ENCODE measurements at regions not wholly inside any gene's neighbourhood (a gene's known extent, or its start where the extent isn't known, plus 50 kb on each side); places are given as distances from the start of the nearest gene placed in this dataset.
"Not testable (repeated sequence)": the region's sequence is repeated elsewhere in the genome, so short reads cannot be mapped to it uniquely, and the experiment has no call there.

DNA sequence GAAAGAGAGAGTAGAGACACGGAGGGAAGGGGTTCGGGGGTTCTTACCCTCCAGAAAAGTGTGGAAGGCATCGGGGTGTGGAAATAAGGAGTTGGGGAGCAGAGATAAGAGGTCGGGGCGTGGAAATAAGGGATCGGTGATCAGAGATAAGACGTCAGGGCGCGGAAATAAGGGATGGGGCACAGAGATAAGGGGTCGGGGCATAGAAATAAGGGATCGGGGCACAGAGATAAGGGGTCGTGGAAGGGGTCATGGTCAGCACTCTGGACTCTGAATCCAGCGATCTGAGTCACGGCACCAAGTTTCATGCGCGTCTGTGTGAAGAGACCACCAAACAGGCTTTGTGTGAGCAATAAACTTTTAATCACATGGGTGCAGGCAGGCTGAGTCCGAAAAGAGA lies 119.1 kb downstream of the PCDH10 start:
- no peak for DNase-seq (ENCODE audit: extremely low spot score in 2 of 2)
- Histone ChIP-seq H3K27me3 (no peaks in the 10 kb centered on the region), H3K27ac (no peak overlapping the region), H3K4me3 (no peak overlapping the region), H3K9me3 (no peaks in the 10 kb centered on the region), H3K36me3 (no peaks in the 10 kb centered on the region), H3K4me1 (no peaks in the 10 kb centered on the region)
- intact Hi-C loops (cut with DNase I): no loop called here
- TF ChIP-seq, protein P1, sequence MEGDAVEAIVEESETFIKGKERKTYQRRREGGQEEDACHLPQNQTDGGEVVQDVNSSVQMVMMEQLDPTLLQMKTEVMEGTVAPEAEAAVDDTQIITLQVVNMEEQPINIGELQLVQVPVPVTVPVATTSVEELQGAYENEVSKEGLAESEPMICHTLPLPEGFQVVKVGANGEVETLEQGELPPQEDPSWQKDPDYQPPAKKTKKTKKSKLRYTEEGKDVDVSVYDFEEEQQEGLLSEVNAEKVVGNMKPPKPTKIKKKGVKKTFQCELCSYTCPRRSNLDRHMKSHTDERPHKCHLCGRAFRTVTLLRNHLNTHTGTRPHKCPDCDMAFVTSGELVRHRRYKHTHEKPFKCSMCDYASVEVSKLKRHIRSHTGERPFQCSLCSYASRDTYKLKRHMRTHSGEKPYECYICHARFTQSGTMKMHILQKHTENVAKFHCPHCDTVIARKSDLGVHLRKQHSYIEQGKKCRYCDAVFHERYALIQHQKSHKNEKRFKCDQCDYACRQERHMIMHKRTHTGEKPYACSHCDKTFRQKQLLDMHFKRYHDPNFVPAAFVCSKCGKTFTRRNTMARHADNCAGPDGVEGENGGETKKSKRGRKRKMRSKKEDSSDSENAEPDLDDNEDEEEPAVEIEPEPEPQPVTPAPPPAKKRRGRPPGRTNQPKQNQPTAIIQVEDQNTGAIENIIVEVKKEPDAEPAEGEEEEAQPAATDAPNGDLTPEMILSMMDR (IDR thresholded peaks at IDR 0.05): no peak
- TF ChIP-seq POLR2AphosphoS5 (IDR thresholded peaks at IDR 0.05; ENCODE audit: insufficient read depth in 1 of 2, low read depth in 1 of 2) (no peak), POLR2A (IDR thresholded peaks at IDR 0.05) (no peak)

DNA sequence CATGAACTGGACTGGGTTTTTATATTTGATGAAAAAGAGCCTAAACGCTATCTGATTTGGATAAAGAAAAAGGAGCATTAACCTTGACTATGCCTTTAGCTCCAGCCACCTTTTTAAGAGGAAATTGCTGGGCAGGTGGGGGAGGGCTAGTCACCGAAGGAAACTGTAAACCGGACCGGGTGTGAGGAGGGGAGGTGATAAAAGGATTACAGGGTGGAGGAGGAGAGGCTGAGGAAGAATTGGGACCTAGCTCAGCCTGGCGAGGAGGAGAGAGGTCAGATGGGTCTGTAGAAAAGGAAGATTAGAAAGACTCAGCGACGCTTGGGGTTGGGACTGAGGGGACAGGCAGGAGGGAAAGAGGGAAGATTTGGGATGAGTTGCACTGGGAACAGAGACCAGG lies 118.4 kb downstream of the PCDH10 start:
- H3K4me1 ChIP-seq; H3K9me3 ChIP-seq; H3K36me3 ChIP-seq; H3K27ac ChIP-seq; H3K27me3 ChIP-seq; DNase-seq (ENCODE audit: extremely low spot score in 2 of 2); H3K4me3 ChIP-seq; intact Hi-C loops (cut with DNase I): not testable (repeated sequence)

DNA sequence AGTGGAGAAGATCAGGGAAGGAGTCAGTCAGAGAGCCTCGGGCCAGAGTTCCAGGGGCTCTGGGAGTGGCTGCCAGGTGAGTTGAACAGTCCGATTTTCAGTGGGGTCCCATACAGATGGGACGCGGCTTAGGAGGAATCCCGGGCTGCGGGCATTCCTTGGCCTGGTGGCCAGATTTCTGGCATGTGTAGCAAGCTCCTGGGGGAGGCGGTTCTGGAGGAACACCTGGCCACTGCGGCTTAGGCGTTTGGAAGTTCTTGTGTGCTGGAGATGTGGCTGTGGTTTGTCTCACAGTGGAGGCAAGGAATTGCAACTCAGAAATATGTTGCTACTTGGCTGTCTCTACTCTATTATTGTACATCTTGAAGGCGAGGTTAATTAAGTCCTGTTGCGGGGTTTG lies 117.9 kb downstream of the PCDH10 start:
- H3K4me1 ChIP-seq; H3K9me3 ChIP-seq; DNase-seq (ENCODE audit: extremely low spot score in 2 of 2); H3K27ac ChIP-seq; H3K36me3 ChIP-seq; intact Hi-C loops (cut with DNase I); H3K27me3 ChIP-seq; H3K4me3 ChIP-seq: not testable (repeated sequence)

DNA sequence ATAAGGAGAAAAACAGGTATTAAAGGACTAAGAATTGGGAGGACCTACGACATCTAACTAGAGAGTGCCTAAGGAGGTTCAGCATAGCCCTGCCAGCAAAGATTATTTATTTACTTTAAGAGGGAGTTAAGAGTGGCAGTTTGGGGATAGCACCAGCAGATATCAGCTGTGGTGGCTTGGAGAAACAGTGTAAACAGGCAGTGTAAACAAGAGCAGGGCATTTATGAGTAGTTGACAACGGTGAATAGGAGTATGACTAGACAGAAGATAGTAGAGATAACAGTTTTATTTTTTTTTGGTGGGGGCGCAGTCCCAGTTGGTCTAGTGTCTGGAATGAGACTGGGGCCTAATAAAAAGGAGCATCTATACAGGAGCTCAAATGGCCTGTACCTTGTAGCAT lies 115.2 kb downstream of the PCDH10 start:
- H3K27ac ChIP-seq; H3K4me3 ChIP-seq; H3K9me3 ChIP-seq; H3K36me3 ChIP-seq; intact Hi-C loops (cut with DNase I); DNase-seq (ENCODE audit: extremely low spot score in 2 of 2); H3K4me1 ChIP-seq; H3K27me3 ChIP-seq: not testable (repeated sequence)

DNA sequence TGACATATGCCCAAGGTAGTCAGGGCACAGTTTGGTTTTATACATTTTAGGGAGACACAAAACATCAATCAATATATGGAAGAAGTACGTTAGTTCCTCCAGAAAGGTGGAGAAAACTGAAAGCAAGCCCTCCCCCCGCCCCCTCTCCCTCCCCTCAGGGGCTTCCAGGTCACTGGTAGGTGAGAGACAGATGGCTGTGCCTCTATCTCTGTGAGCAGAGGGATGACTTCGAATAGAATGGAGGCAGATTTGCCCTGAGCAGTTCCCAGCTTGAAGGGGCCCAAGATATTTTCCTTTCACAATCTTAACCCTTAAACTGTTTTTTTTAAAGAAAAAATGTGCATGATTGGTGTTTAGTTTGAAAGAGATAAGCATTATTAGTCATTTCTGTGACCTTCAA lies 114.0 kb downstream of the PCDH10 start:
- no peaks in the 10 kb centered on the region for H3K4me1 ChIP-seq
- H3K4me3 ChIP-seq: no peak overlapping the region
- H3K27ac ChIP-seq: no peak overlapping the region
- no peaks in the 10 kb centered on the region for H3K36me3 ChIP-seq
- DNase-seq (ENCODE audit: extremely low spot score in 2 of 2): no peak
- no peaks in the 10 kb centered on the region for H3K27me3 ChIP-seq
- intact Hi-C loops (cut with DNase I): no loop called here
- H3K9me3 ChIP-seq: no peaks in the 10 kb centered on the region
- TF ChIP-seq, protein P1 (IDR thresholded peaks at IDR 0.05): no peak
- no peak for TF ChIP-seq POLR2AphosphoS5 (IDR thresholded peaks at IDR 0.05; ENCODE audit: insufficient read depth in 1 of 2, low read depth in 1 of 2)

DNA sequence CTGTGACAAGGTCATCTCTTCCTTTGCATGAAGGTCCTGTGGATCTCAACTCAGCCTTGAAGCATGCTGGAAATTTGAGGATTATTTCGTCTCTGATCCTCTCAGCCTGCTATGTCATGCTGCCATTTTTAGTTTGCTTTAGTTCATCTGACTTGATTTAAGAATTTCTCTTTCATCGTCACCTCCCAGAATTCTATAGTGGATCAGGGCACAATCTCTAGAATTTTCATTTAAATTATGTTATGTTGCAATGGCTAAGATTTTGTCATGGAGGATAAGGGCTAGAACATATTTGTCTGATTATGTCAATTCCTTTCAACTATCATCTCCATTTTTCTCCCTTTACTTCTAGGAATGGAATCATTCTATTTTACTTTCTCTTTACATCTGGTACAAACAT lies 98.8 kb downstream of the PCDH10 start:
- Histone ChIP-seq H3K4me1 (no peaks in the 10 kb centered on the region), H3K27me3 (no peaks in the 10 kb centered on the region), H3K36me3 (no peaks in the 10 kb centered on the region), H3K9me3 (no peaks in the 10 kb centered on the region), H3K27ac (no peak overlapping the region), H3K4me3 (no peak overlapping the region)
- DNase-seq (ENCODE audit: extremely low spot score in 2 of 2): no peak
- TF ChIP-seq POLR2AphosphoS5 (IDR thresholded peaks at IDR 0.05; ENCODE audit: insufficient read depth in 1 of 2, low read depth in 1 of 2): no peak
- no peak for TF ChIP-seq POLR2A (IDR thresholded peaks at IDR 0.05)
- TF ChIP-seq, protein P1 (IDR thresholded peaks at IDR 0.05): no peak
- intact Hi-C loops (cut with DNase I): no loop called here

DNA sequence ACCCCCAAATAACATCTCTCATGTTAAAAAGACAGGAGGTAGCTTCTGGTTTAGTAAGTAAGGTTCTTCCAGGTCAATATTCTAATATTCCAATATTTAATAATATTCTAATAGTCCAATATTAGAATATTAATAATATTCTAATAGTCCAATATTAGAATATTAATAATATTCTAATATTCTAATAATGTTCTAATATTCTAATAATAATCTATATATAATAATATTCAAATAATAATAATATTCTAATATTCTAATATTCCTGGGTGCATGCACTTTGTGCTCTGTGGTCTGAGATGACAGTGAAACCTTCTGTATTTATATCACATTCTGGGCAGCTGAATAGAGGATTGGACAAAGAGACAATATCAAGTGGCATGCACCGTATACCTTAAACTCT lies 96.1 kb downstream of the PCDH10 start:
- H3K4me1 ChIP-seq: no peaks in the 10 kb centered on the region
- intact Hi-C loops (cut with DNase I): no loop called here
- no peak overlapping the region for H3K4me3 ChIP-seq
- no peaks in the 10 kb centered on the region for H3K27me3 ChIP-seq
- no peak for TF ChIP-seq POLR2AphosphoS5 (IDR thresholded peaks at IDR 0.05; ENCODE audit: insufficient read depth in 1 of 2, low read depth in 1 of 2)
- TF ChIP-seq POLR2A (IDR thresholded peaks at IDR 0.05): no peak
- H3K9me3 ChIP-seq: no peaks in the 10 kb centered on the region
- H3K36me3 ChIP-seq: no peaks in the 10 kb centered on the region
- no peak for DNase-seq (ENCODE audit: extremely low spot score in 2 of 2)
- no peak overlapping the region for H3K27ac ChIP-seq
